Activated T-cell treated with anti-CD3 and anti-CD28 coated beads, Interleukin-2, amount 50 U/mL, for 24 hours (primary cell): ENCODE measurements at regions not wholly inside any gene's neighbourhood (a gene's known extent, or its start where the extent isn't known, plus 50 kb on each side); places are given as distances from the start of the nearest gene placed in this dataset.

Source experiments
- DNase-seq: peaks from one replicate; pipeline ENCODE4 v3.0.0-alpha.2; 2020
- H3K27ac Mint-ChIP-seq: 2 replicates; pipeline ENCODE4 v1.8.0; 2020; ENCODE audit warnings: mild to moderate bottlenecking, mixed read lengths
- H3K27me3 Mint-ChIP-seq: 2 replicates; pipeline ENCODE4 v1.8.0; 2020; ENCODE audit warnings: mixed read lengths
- H3K36me3 Mint-ChIP-seq: 2 replicates; pipeline ENCODE4 v1.8.0; 2020; ENCODE audit warnings: low read depth, mixed read lengths
- H3K4me1 Mint-ChIP-seq: 2 replicates; pipeline ENCODE4 v1.8.0; 2020; ENCODE audit warnings: low read depth, mixed read lengths
- H3K4me3 Mint-ChIP-seq: 2 replicates; pipeline ENCODE4 v1.8.0; 2020; ENCODE audit warnings: mild to moderate bottlenecking, moderate library complexity, mixed read lengths
- H3K9me3 Mint-ChIP-seq: 2 replicates; pipeline ENCODE4 v1.8.0; 2020; ENCODE audit warnings: mixed read lengths

DNA sequence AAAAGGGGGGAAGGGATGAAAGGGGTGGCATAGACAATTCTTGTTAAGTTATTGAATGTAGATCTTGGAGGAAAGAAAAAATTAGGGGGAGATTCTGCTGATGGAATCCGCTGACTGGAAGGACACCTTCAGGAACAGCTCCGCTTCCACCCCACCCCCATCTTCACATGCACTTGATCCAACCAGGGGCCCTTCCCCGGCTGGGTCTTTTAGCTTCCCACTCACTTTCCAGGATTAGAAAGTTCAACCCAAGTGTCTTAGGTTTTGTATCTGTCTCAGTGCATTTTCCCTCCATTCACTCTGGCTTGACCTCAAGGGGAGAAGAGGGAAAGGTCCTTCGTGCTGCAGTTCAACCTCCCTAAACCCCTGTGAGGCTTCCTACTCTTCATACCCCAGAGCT, 141.4 kb downstream of the IRS2 start:
- peaks cover 3% of the 10 kb centered on the region for H3K27me3 Mint-ChIP-seq
- no peak overlapping the region for H3K4me3 Mint-ChIP-seq
- no peak overlapping the region for H3K27ac Mint-ChIP-seq
- H3K36me3 Mint-ChIP-seq = no peaks in the 10 kb centered on the region
- no peak for DNase-seq
- no peaks in the 10 kb centered on the region for H3K4me1 Mint-ChIP-seq
- H3K9me3 Mint-ChIP-seq = peaks cover 14% of the 10 kb centered on the region

DNA sequence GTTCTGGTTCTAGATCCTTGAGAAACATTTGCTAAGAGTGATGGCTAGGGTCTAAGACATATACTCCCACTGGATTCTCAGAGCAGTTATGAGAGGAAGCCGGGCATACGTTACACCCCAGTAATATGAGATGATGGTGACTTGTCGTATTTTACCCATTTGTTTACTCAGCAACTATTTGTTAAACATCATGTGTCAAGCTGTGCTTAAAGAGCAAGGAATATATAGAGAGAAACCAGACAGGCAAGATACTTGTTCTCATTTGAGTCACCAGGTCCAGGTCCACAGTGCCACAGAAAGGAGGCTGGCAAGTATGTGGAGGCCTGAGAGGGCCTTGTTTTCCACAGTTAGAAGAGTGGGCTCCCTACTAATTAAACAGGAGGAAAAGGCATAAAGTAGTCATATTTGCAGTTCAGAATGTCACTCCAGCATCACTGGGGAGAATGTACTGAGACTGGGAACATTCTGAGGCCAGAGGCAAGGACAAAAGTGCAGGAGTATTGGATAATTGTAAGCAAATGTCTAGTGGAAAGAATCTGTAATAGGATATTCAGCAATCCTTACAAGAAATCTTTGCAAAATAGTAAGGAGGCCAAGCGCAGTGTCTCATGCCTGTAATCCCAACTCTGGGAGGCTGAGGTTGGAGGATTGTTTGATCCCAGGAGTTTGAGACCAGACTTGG, 142.2 kb downstream of the IRS2 start:
- H3K9me3 Mint-ChIP-seq = peaks cover 16% of the 10 kb centered on the region
- no peak overlapping the region for H3K27ac Mint-ChIP-seq

DNA sequence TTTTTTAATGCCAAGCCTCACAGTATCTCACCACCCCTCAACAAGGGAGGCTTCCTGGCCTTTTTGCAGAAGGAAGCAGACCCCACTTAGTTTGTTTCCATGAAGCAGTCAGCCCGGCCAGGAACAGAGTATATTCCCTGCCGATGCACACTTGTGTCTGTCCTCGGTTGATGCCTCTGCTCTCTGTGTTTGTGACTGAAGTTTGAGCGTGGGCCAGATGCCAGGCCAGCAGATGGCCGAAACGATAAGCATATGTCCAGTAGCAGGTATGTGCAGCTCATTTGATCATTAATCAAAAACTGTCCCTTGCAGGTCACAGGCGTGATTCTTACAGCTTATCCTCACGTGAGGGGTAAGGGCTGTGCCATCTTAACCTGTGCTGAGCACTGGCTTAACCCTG, 144.0 kb downstream of the IRS2 start:
- no peaks in the 10 kb centered on the region for H3K27me3 Mint-ChIP-seq
- H3K4me1 Mint-ChIP-seq = no peaks in the 10 kb centered on the region
- no peak for DNase-seq
- H3K36me3 Mint-ChIP-seq = peaks cover 1% of the 10 kb centered on the region
- H3K9me3 Mint-ChIP-seq = peaks cover 24% of the 10 kb centered on the region
- no peak overlapping the region for H3K4me3 Mint-ChIP-seq
- no peak overlapping the region for H3K27ac Mint-ChIP-seq

More for the DNA sequence above, 142.2 kb downstream of the IRS2 start:
- Mint-ChIP-seq H3K36me3 (peaks cover 1% of the 10 kb centered on the region), H3K4me3 (no peak overlapping the region), H3K27me3 (peaks cover 3% of the 10 kb centered on the region), H3K4me1 (no peaks in the 10 kb centered on the region)
- no peak for DNase-seq

DNA sequence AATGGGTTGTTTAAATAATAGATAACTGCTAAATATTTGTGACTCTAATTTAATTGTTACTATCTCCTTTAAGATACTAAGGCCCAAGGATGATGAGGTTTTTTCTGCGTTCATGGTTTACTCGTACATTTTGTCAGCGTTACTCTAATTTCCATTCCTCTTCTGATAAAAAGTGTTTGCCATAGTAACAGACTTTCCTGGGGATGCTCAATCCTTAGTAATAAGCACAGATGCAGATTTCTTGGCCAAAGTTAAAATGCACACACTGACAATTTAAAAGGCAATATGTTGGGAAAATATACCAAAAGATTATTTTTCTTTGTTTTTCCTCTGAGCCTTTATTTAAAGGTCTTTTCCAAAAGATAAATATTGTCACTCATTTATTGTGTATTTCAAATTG, 149.6 kb downstream of the IRS2 start:
- H3K9me3 Mint-ChIP-seq = peaks cover 27% of the 10 kb centered on the region
- peaks cover 1% of the 10 kb centered on the region for H3K36me3 Mint-ChIP-seq
- H3K4me3 Mint-ChIP-seq = no peak overlapping the region
- H3K4me1 Mint-ChIP-seq = no peaks in the 10 kb centered on the region
- peaks cover 17% of the 10 kb centered on the region for H3K27me3 Mint-ChIP-seq
- no peak overlapping the region for H3K27ac Mint-ChIP-seq
- no peak for DNase-seq

DNA sequence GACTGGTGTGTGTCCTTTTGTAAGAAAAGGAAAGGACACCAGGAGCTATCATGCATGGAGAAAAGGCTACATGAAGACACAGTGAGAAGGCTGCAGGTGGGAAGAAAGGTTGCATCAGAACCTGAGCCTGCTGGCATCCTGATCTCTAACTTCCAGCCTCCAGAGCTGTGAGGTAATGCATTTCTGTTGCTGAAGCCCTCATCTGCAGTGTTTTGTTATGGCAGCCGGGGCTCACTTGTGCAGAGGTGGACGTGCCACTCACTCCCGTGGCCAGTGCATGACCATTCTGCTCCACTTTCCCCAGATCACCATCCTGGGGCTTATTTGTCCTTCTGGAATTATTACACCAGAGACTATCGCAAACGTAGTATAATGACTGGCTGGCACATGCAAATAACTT, 155.3 kb downstream of the IRS2 start:
- peaks cover 5% of the 10 kb centered on the region for H3K9me3 Mint-ChIP-seq
- H3K36me3 Mint-ChIP-seq = no peaks in the 10 kb centered on the region
- H3K27ac Mint-ChIP-seq = no peak overlapping the region
- H3K4me3 Mint-ChIP-seq = no peak overlapping the region
- H3K4me1 Mint-ChIP-seq = no peaks in the 10 kb centered on the region
- H3K27me3 Mint-ChIP-seq = peaks cover 21% of the 10 kb centered on the region
- DNase-seq = no peak

DNA sequence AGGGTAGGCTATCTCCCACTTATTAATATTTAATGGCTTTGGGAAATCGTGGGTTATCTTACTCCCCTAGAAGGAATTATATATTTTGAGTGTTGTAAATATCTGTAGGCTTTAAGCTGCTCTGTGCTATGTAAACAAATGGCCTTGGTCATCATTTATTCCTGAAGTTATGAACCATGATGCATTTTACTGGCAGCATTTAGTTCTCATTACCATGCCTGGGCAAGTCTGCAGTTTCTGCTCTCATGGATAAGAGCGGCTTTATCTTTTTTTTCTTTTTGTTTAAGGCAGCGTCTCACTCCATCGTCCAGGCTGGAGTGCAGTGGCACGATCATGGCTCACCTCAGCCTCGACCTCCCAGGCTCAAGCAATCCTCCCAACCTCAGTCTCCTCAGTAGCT, 156.1 kb downstream of the IRS2 start:
- no peak for DNase-seq

DNA sequence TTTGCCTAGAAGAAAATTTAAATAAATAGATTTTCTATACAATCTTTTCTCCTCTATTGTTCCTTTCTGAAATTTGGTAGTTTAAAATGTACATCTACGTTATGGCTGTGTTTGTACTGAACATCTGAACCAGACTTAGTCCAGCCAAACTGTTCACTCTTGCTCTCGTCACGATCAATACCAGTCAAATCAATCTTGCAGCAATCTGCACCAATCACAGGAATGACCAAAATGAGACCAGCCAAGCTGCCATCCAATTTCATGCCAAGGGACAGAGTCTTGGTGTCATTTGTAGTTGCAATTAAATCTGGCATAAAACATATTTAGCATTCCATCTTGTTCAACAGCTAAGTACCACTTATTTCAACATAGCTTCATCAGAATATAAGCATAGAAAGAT, 156.6 kb downstream of the IRS2 start:
- no peak overlapping the region for H3K4me3 Mint-ChIP-seq
- peaks cover 5% of the 10 kb centered on the region for H3K9me3 Mint-ChIP-seq
- no peak for DNase-seq
- H3K27ac Mint-ChIP-seq = no peak overlapping the region
- H3K27me3 Mint-ChIP-seq = peaks cover 11% of the 10 kb centered on the region
- H3K36me3 Mint-ChIP-seq = no peaks in the 10 kb centered on the region
- H3K4me1 Mint-ChIP-seq = no peaks in the 10 kb centered on the region

More for the DNA sequence above, 156.1 kb downstream of the IRS2 start:
- peaks cover 15% of the 10 kb centered on the region for H3K27me3 Mint-ChIP-seq
- H3K27ac Mint-ChIP-seq = no peak overlapping the region
- H3K4me1 Mint-ChIP-seq = no peaks in the 10 kb centered on the region
- peaks cover 5% of the 10 kb centered on the region for H3K9me3 Mint-ChIP-seq
- H3K36me3 Mint-ChIP-seq = no peaks in the 10 kb centered on the region
- H3K4me3 Mint-ChIP-seq = no peak overlapping the region

DNA sequence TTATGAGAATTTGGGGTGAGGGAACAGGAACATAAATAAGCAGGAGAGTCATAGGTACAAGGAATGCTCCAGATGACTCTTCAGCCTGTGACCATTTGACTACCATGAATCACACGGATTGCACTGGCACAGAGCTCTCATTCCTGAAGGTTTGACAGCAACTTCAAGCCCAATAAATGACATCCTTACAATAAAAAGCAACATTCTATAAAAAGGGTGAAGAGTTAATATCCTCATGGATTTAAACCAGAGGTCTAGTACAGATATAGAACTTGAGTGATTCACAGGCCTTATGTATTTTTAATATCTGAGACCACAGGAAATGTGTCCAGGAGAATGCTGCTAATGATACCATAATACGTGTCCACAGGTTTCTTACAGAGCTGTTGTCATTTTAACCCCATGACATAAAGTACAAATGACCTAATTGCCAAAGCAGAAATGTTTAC, 158.1 kb downstream of the IRS2 start:
- no peak overlapping the region for H3K27ac Mint-ChIP-seq
- no peak for DNase-seq
- H3K36me3 Mint-ChIP-seq = no peaks in the 10 kb centered on the region
- H3K9me3 Mint-ChIP-seq = peaks cover 5% of the 10 kb centered on the region
- H3K4me1 Mint-ChIP-seq = no peaks in the 10 kb centered on the region
- H3K4me3 Mint-ChIP-seq = no peak overlapping the region
- H3K27me3 Mint-ChIP-seq = peaks cover 8% of the 10 kb centered on the region

DNA sequence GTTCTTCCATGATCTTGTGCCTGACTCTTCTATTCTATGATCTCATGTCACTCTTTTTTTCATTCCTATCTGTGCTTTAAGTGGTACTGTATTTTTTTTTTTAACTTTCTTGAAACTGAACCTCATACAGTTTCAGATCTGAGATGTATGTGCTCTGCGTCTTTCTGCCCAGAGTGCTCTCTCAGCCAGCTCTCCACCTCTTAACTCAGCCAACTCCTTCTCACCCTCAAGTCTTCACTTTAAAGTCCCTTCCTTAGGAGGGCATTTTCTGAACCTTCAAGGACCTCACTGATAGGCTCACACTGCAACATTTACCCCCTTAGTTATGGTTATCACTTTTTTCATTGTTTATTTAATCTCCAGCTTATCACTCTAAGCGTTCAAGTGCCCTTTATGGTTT, 158.7 kb downstream of the IRS2 start:
- no peak overlapping the region for H3K27ac Mint-ChIP-seq
- peaks cover 5% of the 10 kb centered on the region for H3K27me3 Mint-ChIP-seq
- no peak overlapping the region for H3K4me3 Mint-ChIP-seq
- no peak for DNase-seq
- no peaks in the 10 kb centered on the region for H3K4me1 Mint-ChIP-seq
- peaks cover 3% of the 10 kb centered on the region for H3K9me3 Mint-ChIP-seq
- no peaks in the 10 kb centered on the region for H3K36me3 Mint-ChIP-seq

DNA sequence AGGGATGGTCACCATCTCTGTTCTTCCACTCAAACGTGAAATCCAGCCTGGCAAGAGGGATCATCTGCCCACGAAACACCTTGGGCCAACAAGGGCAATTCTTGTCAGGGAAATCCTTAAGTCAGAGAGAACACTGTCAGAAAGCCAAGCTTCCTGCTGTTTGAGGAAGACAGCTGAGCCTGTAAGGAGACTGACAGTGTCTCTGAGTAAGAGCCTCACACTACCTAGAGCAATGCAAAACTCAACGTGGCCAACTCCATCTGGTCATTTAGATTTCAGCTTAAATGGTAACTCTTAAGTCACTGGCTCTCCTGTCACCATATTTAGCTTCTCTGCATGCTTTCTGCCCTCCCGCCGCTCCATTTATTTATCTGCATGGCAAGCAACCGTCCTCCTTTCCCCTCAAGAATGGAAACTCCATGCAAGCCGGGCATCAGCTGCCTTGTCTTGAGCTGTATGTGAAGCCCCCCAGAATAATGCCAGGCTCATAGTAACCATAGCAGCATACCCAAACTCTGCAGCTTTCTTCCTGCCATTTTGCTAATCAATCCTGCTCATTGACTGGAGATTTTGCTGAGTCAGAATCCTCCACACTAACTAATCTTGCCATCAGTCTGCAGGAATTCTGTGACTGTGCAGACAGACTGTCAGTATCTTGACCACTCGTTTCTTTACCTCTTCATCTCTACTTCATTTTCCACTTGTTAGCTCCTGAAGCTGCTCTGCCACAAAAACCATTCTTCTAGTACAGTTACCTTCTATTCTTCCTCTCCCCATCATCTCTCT, 159.8 kb downstream of the IRS2 start:
- H3K4me1 Mint-ChIP-seq = no peaks in the 10 kb centered on the region
- H3K27me3 Mint-ChIP-seq = peaks cover 7% of the 10 kb centered on the region
- no peaks in the 10 kb centered on the region for H3K36me3 Mint-ChIP-seq
- H3K9me3 Mint-ChIP-seq = peaks cover 2% of the 10 kb centered on the region
- DNase-seq = no peak
- no peak overlapping the region for H3K27ac Mint-ChIP-seq
- H3K4me3 Mint-ChIP-seq = no peak overlapping the region

DNA sequence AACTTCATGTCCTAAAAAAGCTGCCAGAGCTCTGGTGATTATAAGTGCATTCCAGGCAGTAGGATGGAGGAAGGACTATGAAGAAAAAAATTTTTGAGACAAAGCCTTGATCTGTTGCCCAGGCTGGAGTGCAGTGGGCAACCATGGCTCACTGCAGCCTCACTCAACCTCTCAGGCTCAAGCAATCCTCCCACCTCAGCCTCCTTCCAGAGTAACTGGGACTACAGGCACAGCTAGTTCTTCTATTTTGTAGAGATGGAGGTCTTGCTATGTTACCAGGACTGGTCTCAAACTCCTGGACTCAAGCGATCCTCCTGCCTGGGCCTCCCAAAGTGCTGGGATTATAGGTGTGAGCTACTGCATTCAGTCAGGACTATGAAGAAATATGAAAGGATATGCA, 161.2 kb downstream of the IRS2 start:
- no peaks in the 10 kb centered on the region for H3K4me1 Mint-ChIP-seq
- no peak for DNase-seq
- H3K27ac Mint-ChIP-seq = no peak overlapping the region
- H3K9me3 Mint-ChIP-seq = no peaks in the 10 kb centered on the region
- no peaks in the 10 kb centered on the region for H3K36me3 Mint-ChIP-seq
- H3K4me3 Mint-ChIP-seq = no peak overlapping the region
- peaks cover 6% of the 10 kb centered on the region for H3K27me3 Mint-ChIP-seq

DNA sequence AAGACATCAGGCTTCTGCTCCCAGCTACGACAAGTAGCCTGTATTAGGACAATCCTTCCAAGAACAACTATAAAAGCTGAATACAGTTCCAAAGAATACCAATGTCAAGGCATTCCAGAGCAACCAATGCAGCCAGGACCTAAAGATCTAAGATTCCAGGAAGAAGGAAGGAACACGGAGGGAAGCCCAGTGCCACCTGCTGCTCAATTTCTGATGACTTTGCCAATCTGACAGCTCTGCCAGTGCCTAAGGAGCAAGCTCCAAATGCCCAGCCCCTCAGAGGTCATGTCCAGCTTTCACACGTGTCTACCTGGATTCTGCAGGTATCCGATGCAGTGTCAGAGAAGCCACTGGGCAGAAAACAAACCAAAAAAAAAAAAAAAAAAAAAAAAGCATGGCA, 164.4 kb downstream of the IRS2 start:
- Mint-ChIP-seq H3K27ac (no peak overlapping the region), H3K9me3 (no peaks in the 10 kb centered on the region), H3K27me3 (peaks cover 12% of the 10 kb centered on the region), H3K4me3 (no peak overlapping the region), H3K4me1 (no peaks in the 10 kb centered on the region), H3K36me3 (no peaks in the 10 kb centered on the region)
- DNase-seq = no peak

DNA sequence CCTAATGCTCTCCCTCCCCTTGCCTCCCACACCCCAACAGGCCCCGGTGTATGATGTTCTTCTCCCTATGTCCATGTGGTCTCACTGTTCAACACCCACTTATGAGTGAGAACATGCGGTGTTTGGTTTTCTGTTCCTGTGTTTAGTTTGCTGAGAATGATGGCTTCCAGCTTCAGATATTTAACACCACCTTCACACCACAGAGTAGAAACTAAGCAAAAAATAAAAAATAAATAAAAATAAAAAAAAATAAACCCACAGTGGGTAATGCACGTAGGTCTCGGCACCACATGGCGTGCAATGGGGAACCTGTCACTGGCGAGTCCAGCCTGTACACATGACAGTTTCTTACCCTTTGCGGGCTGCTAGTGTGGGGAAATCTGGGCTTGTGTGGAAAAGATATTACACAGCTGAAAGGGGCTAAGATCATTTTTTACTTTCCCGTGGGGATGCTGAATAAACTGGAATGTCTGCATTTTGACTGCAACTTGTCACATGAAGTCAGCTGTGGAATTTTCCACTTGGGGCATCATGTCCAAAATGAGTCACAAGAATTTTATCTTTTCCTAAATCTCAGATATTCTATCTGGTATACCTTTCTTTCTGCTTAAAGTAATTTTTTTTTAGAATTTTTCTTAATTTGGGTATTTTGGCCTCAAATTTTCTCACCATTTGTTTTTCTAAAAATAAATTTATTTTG, 170.5 kb downstream of the IRS2 start:
- H3K9me3 Mint-ChIP-seq = no peaks in the 10 kb centered on the region
- no peak for DNase-seq
- no peaks in the 10 kb centered on the region for H3K36me3 Mint-ChIP-seq
- H3K4me1 Mint-ChIP-seq = no peaks in the 10 kb centered on the region
- H3K27me3 Mint-ChIP-seq = peaks cover 10% of the 10 kb centered on the region
- H3K27ac Mint-ChIP-seq = no peak overlapping the region
- H3K4me3 Mint-ChIP-seq = no peak overlapping the region

DNA sequence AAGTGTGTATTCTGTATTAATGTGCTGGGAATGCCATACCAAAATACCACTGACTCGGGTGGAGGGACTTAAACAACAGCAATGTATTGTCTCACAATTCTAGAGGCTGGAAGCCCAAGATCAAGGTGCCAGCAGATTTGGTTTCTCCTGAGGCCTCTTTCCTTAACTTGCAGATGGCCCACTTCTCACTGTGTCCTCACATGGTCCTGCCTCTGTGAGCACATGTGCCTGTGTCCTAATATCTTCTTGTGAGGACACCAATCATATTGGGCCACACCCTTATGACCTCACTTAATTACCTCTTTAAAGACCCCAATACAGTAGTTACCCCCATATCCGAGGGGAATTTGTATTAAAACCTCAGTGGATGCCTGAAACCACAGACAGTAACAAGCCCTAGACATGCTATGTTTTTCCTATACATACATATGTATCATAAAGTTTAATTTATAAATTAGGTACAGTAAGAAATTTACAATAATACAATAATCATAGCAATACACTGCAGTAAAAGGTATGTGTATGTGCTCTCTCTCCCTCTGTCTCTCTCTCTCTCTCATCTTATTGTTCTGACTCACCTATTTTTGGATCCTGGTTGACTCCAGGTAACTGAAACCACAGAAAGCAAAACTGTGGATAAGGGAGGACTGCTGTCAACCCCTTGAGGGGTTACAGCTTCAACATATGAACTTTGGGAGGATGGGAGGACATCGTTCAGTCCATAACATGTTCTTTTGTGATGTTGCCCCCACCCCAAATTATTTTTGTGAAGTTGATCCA, 174.3 kb downstream of the IRS2 start:
- Mint-ChIP-seq H3K27me3 (no peaks in the 10 kb centered on the region), H3K4me3 (no peak overlapping the region), H3K4me1 (no peaks in the 10 kb centered on the region), H3K9me3 (peaks cover under 1% of the 10 kb centered on the region), H3K36me3 (no peaks in the 10 kb centered on the region), H3K27ac (no peak overlapping the region)
- no peak for DNase-seq
